Muscle of leg (tissue), 3 donors: ENCODE measurements at regions not wholly inside any gene's neighbourhood (a gene's known extent, or its start where the extent isn't known, plus 50 kb on each side); places are given as distances from the start of the nearest gene placed in this dataset.

Experiments used
- DNase-seq: peaks from one replicate; pipeline ENCODE4 v3.0.0; 2013
- H3K27ac ChIP-seq: one replicate; pipeline ENCODE4 v1.5.1; 2013; ENCODE audit warnings: mild to moderate bottlenecking, low read length, control low read depth
- H3K27me3 ChIP-seq: one replicate; pipeline ENCODE4 v1.6.1; 2013; ENCODE audit warnings: low read length; ENCODE audit not compliant: control insufficient read depth, insufficient read depth
- H3K36me3 ChIP-seq: one replicate; pipeline ENCODE4 v1.6.1; 2013; ENCODE audit warnings: low read length; ENCODE audit not compliant: control insufficient read depth, insufficient read depth
- H3K4me1 ChIP-seq: one replicate; pipeline ENCODE4 v1.6.1; 2013; ENCODE audit warnings: low read length; ENCODE audit not compliant: control insufficient read depth, insufficient read depth
- H3K4me3 ChIP-seq: one replicate; pipeline ENCODE4 v1.5.1; 2013; ENCODE audit warnings: low read length, control low read depth
- H3K9me3 ChIP-seq: replicated peaks from 2 replicates; pipeline ENCODE4 v1.6.1; 2013; ENCODE audit warnings: low read depth, low read length; ENCODE audit not compliant: control insufficient read depth
- WGBS: methylation state at CpG from one replicate; pipeline ENCODE4 v1.1.5; 2013; ENCODE audit warnings: missing lambda C conversion rate; ENCODE audit not compliant: insufficient coverage; 5-methylcytosine and 5-hydroxymethylcytosine counted together

DNA sequence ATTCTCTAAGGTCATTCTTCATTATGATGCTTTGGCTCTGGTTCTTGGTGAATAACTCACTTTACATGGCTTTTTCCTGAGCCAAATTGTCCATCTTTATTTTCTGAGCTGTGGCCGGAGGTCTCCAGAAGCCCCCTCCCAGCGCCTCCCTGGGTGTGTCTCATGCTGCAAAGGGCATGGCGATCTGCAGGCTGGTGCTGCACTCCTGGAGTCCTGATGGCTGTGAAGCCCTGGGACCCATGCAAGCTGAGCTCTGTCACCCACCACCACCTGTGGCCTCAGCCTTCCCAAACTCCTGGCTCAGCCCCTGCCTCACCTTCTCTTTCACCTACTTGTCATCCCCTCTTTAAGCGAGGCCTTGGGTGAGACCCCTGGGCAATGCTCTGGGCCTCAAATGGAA lies 96.9 kb downstream of the CEBPB start:
- 74% methylated on average over 4 of the region's 4 CpGs for WGBS
- H3K36me3 ChIP-seq, result no peaks in the 10 kb centered on the region
- no peak for DNase-seq
- H3K4me3 ChIP-seq, result no peak overlapping the region
- no peak overlapping the region for H3K27ac ChIP-seq
- no peaks in the 10 kb centered on the region for H3K9me3 ChIP-seq
- H3K27me3 ChIP-seq, result peaks cover 2% of the 10 kb centered on the region
- H3K4me1 ChIP-seq, result peaks cover 40% of the 10 kb centered on the region

DNA sequence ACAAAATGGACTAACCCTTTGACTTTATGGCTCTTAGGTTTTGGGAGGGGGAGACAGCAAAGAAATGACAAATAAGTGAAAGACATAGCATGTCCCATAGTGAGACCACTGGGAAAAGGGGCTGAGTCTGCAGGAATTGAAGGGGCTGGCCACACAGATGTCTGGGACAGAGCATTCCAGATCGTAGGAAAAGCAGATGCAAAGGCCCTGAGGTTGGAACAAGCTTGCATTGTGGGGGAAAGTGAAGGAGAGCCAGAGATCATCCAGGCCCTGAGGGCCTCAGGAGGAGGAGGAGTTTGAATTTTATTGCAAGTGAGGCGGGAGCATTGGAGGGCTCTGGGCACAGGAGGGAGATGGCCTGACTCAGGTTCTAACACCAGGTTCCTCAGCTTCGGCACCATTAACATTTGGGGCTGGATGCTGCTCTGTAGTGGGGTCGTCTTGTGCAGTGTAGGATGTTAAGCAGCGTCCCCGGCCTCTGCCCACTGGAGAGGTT lies 97.5 kb downstream of the CEBPB start:
- H3K27me3 ChIP-seq, result no peaks in the 10 kb centered on the region
- no peaks in the 10 kb centered on the region for H3K36me3 ChIP-seq
- no peaks in the 10 kb centered on the region for H3K9me3 ChIP-seq
- no peak for DNase-seq
- no peak overlapping the region for H3K4me3 ChIP-seq
- H3K4me1 ChIP-seq, result peaks cover 43% of the 10 kb centered on the region
- WGBS, result 72% methylated on average over 3 of the region's 6 CpGs
- H3K27ac ChIP-seq, result no peak overlapping the region

DNA sequence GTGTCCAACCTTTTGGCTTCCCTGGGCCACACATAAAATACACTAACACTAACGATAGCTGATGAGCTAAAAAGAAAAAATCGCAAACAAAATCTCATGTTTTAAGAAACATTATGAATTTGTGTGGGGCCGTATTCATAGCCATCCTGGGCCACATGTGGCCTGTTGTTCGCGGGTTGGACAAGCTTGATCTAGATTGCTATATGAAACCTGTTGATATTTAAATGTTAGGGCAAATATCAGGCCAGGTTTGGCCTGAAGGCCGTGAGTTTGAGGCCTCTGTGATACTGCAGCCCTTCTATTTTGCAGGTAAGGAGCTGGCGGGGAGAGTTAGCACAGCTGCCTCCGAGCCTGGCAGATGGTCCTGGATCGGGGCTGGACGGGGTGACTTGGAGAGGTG lies 99.0 kb downstream of the CEBPB start:
- H3K4me3 ChIP-seq, result no peak overlapping the region
- H3K36me3 ChIP-seq, result no peaks in the 10 kb centered on the region
- DNase-seq, result no peak
- H3K9me3 ChIP-seq, result no peaks in the 10 kb centered on the region
- 86% methylated on average over 8 of the region's 10 CpGs for WGBS
- no peaks in the 10 kb centered on the region for H3K27me3 ChIP-seq
- H3K27ac ChIP-seq, result no peak overlapping the region
- peaks cover 32% of the 10 kb centered on the region for H3K4me1 ChIP-seq

DNA sequence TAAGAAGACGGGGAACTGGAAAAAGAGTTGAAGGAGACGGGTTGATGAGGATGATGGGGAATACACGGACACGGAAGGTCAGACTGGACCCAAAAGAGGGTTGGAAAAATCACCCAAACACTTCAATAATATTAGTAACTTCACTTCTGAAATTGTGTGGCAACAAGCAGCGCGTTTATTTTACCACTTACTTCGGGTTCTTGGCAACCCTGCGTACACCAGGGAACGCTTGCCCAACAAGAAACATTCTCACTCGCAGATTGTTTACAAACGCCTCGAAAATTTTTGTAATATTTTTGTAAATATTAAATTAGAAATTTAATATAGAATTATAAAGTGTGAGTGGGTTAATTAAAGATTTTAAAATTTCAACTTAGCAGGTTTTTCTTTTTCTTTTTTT lies 99.5 kb downstream of the CEBPB start:
- WGBS, result no CpG with 5 or more reads among the region's 12 CpGs
- Histone ChIP-seq H3K27ac (no peak overlapping the region), H3K4me1 (peaks cover 26% of the 10 kb centered on the region)

DNA sequence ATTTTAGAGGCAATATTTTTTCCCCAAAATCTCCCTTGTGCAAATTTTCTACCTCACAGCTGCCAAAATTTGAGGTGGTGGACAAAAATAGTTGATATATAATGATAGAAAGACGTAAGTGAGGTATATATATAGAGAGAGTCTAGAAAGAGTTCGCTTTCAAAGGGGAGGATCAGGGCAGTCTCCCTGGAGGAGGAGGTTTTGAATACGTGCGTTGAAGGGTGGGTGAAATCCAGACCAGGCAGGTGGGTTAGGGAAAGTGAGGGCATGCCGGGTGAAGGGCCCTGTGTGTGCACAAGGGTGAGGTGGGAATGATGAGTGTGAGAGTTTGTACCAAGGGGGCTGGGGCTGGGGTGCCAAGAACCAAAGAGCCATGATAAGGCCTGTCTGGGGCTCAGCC lies 100.2 kb downstream of the CEBPB start:
- WGBS, result 73% methylated on average over 5 of the region's 5 CpGs
- H3K27ac ChIP-seq, result no peak overlapping the region
- peaks cover 24% of the 10 kb centered on the region for H3K4me1 ChIP-seq
- no peaks in the 10 kb centered on the region for H3K9me3 ChIP-seq
- DNase-seq, result no peak
- no peaks in the 10 kb centered on the region for H3K36me3 ChIP-seq
- H3K27me3 ChIP-seq, result no peaks in the 10 kb centered on the region
- no peak overlapping the region for H3K4me3 ChIP-seq

More for the DNA sequence above, 99.5 kb downstream of the CEBPB start:
- Histone ChIP-seq H3K27me3 (no peaks in the 10 kb centered on the region), H3K36me3 (no peaks in the 10 kb centered on the region), H3K4me3 (no peak overlapping the region), H3K9me3 (no peaks in the 10 kb centered on the region)
- DNase-seq, result no peak

DNA sequence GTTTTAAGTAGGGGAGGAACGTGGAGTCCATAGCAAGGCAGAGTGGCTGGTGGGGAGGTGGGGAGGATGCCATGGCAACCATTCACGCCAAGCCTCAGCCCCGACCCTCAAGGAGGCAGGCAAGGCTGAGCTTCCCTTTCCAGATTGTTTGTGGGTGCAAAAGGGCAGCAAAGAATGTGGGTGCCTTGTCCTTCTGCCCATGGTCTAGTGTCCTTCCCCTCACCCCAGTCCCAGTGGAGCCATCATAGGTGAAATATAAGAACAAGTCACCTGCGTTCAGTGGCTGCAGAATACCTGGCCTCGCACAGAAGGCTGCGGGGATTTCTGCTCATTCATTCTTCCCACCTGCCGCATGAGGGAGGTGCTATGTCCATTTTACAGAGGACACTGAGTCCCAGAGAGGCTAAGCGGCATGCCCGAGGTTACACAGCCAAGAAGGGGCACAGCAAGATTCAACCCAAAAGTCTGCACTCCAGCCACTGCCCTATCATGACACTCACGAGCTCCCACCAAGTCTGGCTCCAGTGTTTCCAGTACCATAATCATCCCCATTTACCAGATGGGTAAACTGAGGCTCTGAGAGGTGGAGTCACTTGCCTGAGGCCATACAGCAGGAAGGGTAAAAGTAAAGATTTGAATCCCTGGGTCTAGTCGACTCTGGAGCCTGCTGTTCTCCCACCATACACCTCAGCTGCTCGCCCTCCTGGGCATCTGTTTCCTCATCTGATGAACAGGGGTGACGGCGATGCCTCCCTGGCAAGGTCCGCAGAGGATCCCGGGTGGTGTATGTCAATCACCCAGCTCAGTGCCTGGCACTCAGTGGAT lies 100.8 kb downstream of the CEBPB start:
- WGBS, result 82% methylated on average over 14 of the region's 16 CpGs
- DNase-seq, result no peak
- no peak overlapping the region for H3K27ac ChIP-seq

DNA sequence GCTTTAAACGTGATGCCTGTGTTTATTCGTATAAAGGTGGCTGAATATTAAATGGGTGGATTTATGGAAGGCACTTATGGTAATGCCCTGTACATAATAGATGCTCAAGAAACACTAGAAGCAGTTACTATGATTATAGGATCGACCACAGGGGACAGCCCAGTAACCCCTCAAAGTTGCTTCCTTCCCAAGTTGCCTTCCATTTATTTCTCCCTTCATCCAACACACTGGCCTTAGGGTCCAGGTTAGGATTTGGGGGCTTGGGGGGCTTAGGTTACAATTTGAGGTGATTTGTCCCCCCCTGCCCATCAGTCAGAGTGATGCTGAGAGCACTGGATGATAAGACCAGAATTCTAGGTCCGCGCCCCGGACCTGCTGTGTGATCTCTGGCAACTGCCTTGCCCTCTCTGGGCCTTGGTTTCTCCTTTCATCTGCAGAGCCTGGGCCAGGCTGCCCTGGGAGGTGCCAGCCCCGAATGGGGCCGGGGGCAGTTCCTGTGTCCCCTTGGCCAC lies 101.5 kb downstream of the CEBPB start:
- 70% methylated on average over 5 of the region's 8 CpGs for WGBS
- Histone ChIP-seq H3K27me3 (no peaks in the 10 kb centered on the region), H3K27ac (no peak overlapping the region), H3K36me3 (no peaks in the 10 kb centered on the region), H3K4me1 (peaks cover 21% of the 10 kb centered on the region), H3K4me3 (no peak overlapping the region), H3K9me3 (no peaks in the 10 kb centered on the region)
- no peak for DNase-seq

More for the DNA sequence above, 100.8 kb downstream of the CEBPB start:
- H3K9me3 ChIP-seq, result no peaks in the 10 kb centered on the region
- peaks cover 21% of the 10 kb centered on the region for H3K4me1 ChIP-seq
- H3K27me3 ChIP-seq, result no peaks in the 10 kb centered on the region
- H3K4me3 ChIP-seq, result no peak overlapping the region
- H3K36me3 ChIP-seq, result no peaks in the 10 kb centered on the region

DNA sequence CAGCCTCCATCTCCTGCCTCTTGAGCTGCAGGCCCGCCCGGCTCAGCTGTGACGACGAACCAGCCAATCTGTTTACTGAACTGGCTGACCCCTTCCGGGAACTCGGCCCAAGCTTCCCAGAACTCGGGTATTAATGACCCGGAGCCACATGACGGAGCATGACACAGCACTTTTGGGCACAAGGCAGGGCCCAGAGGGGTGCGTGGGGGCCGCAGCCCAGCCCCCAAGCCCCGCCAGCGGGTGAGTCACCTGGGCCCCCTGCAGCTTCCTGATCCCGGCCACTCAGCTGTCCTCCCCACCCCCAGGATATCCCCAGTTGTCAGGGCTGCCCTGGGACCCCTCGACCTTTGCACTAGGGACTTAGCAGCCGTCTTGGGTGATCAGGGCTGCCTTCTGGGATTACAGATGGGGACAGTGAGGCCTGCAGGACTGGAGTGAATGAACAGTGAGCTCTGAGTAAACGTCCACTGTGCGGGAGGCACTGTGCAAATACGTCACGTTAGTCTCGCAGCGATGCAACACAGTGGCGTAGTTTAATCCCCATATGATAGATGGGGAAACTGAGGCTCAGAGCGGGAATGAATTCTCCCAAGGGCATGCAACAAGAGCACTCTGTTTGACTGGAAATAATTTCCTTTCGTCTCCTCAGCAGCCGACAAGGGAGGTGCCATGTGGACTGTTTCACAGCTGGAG lies 102.1 kb downstream of the CEBPB start:
- H3K36me3 ChIP-seq, result no peaks in the 10 kb centered on the region
- H3K4me3 ChIP-seq, result no peak overlapping the region
- WGBS, result 45% methylated on average over 21 of the region's 26 CpGs
- no peaks in the 10 kb centered on the region for H3K27me3 ChIP-seq
- no peak overlapping the region for H3K27ac ChIP-seq
- peaks cover 21% of the 10 kb centered on the region for H3K4me1 ChIP-seq
- no peaks in the 10 kb centered on the region for H3K9me3 ChIP-seq
- DNase-seq, result peak; percentile 88

DNA sequence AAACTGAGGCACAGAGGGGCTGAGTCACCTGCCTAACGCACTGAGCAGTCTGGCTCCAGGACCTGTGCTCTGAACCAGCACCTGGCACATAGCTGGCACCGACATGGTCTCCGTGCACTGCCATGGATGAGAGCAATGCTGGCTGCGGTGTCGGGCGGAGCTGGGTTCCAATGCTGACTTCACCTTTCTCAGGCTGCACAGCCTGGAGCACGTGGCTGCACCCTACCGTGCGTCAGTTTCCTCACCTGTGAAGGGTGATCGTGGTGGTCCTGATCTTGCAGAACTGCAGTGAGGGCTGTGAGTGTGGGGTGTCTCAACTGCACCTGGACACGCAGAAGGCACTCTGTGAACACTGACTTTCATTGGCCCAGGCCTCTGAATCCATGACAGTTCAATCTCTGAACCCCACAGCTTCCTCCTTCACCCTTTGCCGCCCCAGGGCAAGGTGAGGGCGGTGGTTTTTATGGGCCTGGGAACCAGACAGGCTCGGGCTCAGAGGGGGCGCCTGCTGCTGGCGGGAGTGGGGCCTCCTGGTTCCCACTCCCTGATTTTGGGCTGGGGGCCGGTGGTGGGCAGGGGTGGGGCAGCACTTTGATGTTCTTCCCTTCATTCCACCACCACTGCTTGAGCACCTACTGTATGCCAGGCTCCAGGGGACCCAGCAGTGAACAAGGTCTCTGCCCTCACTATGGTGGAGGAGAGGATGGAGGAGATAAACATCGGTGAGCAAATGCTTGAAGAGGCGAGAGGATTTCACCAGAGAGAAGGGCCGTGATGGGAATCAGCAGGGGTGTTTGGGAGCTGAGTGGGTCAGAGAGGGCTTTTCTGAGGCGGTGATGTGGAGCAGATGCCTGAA lies 102.9 kb downstream of the CEBPB start:
- DNase-seq, result no peak
- 90% methylated on average over 11 of the region's 21 CpGs for WGBS
- Histone ChIP-seq H3K27ac (no peak overlapping the region), H3K9me3 (no peaks in the 10 kb centered on the region), H3K27me3 (no peaks in the 10 kb centered on the region), H3K4me1 (peaks cover 21% of the 10 kb centered on the region), H3K4me3 (no peak overlapping the region), H3K36me3 (no peaks in the 10 kb centered on the region)
